A673 (cell line): ENCODE measurements at regions not wholly inside any gene's neighbourhood (a gene's known extent, or its start where the extent isn't known, plus 50 kb on each side); places are given as distances from the start of the nearest gene placed in this dataset.

Experiments
- EZH2 ChIP-seq: fragments of 200-600 bp; sonication (generic); IDR thresholded peaks from 2 replicates; pipeline ENCODE4 v1.6.1; 2017; ENCODE audit warnings: borderline replicate concordance, low read depth, mild to moderate bottlenecking, mixed read lengths, antibody characterized with exemption, low read length; ENCODE audit not compliant: poor library complexity, severe bottlenecking
- TF ChIP-seq, protein P1 (sequence below): fragments of 300-800, 200-600 bp; sonication (generic); conservative IDR thresholded peaks from 2 replicates; pipeline ENCODE4 v1.5.1; 2017; ENCODE audit warnings: low read depth, mild to moderate bottlenecking, antibody characterized with exemption, low read length, moderate library complexity, mixed read lengths

DNA sequence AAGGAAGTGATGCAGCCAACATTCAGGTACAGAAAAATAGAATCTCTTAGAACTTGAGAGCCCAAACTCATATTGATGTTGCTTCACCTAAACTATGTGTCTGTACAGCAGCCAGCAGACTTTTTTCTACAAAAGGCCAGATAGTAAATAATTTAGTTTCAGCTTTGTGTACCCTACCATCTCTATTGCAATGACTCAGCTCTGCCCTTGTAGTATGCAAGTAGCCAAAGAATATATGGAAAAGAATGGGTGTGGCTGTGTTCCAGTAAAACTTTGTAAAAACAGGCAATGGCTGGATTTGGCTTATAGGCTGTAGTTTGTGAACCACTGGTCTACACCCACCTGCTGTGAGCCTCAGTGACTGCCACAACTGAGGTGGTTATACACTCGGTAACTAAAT, 392.5 kb upstream of the RARB start:
- TF ChIP-seq EZH2, result no peak
- TF ChIP-seq, protein P1, sequence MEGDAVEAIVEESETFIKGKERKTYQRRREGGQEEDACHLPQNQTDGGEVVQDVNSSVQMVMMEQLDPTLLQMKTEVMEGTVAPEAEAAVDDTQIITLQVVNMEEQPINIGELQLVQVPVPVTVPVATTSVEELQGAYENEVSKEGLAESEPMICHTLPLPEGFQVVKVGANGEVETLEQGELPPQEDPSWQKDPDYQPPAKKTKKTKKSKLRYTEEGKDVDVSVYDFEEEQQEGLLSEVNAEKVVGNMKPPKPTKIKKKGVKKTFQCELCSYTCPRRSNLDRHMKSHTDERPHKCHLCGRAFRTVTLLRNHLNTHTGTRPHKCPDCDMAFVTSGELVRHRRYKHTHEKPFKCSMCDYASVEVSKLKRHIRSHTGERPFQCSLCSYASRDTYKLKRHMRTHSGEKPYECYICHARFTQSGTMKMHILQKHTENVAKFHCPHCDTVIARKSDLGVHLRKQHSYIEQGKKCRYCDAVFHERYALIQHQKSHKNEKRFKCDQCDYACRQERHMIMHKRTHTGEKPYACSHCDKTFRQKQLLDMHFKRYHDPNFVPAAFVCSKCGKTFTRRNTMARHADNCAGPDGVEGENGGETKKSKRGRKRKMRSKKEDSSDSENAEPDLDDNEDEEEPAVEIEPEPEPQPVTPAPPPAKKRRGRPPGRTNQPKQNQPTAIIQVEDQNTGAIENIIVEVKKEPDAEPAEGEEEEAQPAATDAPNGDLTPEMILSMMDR, result no peak
